GM12878 (cell line): ENCODE measurements at regions not wholly inside any gene's neighbourhood (a gene's known extent, or its start where the extent isn't known, plus 50 kb on each side); places are given as distances from the start of the nearest gene placed in this dataset.

Experiments
- PML ChIP-seq: IDR thresholded peaks from 2 replicates; pipeline ENCODE4 v1.6.1; 2012; ENCODE audit warnings: low read length, inconsistent platforms
- POLR2A ChIP-seq: IDR thresholded peaks from 2 replicates; pipeline ENCODE4 v1.6.1; 2011; ENCODE audit warnings: low read depth, mild to moderate bottlenecking, low read length
- SMAD1 ChIP-seq: fragments of 450-650 bp; IDR thresholded peaks from 2 replicates; pipeline ENCODE4 v1.6.1; 2018; ENCODE audit warnings: mild to moderate bottlenecking, low read depth; ENCODE audit not compliant: partially characterized antibody
- TF ChIP-seq, protein P1 (sequence below), 3 experiments: IDR thresholded peaks in 2 of 3; conservative IDR thresholded peaks in 1 of 3; 2 replicates each; pipeline ENCODE4 v1.5.1; 2011; ENCODE audit warnings: low read depth in 3 of 3, low read length in 3 of 3, mild to moderate bottlenecking in 3 of 3, control low read depth in 2 of 3, moderate library complexity in 2 of 3, inconsistent platforms in 1 of 3, mixed read lengths in 1 of 3; ENCODE audit not compliant: control insufficient read depth in 2 of 3, insufficient read depth in 1 of 3; ENCODE audit errors: extremely low read depth in 1 of 3

DNA sequence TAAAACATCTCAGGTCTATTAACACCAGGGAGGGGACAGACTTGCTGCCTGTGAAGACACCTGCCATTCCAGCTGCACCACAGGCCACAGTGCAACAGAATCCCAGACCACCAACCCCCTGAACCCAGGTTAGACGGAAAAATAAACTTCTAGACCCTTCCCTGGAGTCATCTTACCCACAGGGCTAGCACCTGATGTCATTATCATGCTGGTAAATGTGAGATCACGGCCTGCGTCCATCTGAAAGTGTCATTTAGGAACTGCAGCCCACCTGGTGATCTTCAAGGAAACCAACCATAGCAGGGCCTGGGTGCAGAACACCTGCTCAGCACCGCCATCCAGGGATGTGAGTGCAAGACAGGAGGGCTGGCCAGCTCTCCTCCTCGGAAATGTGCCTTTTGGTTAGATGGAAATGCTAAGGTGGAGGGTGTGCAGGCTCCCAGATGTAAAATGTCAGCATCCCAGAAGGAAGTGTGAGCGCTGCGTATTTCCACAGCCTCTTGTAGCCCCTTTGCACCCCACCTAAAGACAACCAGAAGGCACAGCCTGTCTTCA lies 80.8 kb downstream of the PTGR3 start:
- TF ChIP-seq POLR2A (no peak), SMAD1 (no peak), PML (no peak)
- TF ChIP-seq, protein P1, sequence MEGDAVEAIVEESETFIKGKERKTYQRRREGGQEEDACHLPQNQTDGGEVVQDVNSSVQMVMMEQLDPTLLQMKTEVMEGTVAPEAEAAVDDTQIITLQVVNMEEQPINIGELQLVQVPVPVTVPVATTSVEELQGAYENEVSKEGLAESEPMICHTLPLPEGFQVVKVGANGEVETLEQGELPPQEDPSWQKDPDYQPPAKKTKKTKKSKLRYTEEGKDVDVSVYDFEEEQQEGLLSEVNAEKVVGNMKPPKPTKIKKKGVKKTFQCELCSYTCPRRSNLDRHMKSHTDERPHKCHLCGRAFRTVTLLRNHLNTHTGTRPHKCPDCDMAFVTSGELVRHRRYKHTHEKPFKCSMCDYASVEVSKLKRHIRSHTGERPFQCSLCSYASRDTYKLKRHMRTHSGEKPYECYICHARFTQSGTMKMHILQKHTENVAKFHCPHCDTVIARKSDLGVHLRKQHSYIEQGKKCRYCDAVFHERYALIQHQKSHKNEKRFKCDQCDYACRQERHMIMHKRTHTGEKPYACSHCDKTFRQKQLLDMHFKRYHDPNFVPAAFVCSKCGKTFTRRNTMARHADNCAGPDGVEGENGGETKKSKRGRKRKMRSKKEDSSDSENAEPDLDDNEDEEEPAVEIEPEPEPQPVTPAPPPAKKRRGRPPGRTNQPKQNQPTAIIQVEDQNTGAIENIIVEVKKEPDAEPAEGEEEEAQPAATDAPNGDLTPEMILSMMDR (IDR thresholded peaks at IDR 0.05 in 2 of 3, conservative IDR thresholded peaks at IDR 0.05 in 1 of 3; ENCODE audit: control insufficient read depth in 2 of 3, extremely low read depth in 1 of 3, insufficient read depth in 1 of 3, low read depth in 3 of 3, low read length in 3 of 3): no peak
